ENCODE measurements at regions not wholly inside any gene's neighbourhood (a gene's known extent, or its start where the extent isn't known, plus 50 kb on each side); places are given as distances from the start of the nearest gene placed in this dataset.

- WGBS, 2 donors: 90 to 97% methylated on average over 1 of the region's 1 CpG
- intact Hi-C loops (cut with DNase I): no loop called here
Observed at GRCh38 chr6:19087296-19087695, 700.1 kb downstream of the RNF144B start.

DNA sequence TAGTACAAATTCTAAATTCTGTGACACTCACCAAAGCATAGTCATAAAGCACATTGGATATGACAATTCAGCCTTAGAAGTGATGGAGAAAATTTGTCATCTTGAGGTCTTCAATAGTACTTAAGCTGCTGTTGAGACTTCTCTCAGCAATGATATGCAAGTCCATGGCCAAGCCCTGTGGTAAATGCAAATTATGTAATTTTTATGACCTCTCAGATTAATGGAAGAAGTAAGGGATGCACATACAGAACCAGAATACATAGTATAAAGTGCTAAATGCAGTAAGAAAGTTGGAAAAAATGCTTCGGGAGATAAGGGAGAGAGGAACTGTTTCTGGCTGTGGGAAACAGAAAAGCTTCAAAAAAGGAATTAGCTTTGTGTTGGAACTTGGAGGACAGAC is 700.7 kb downstream of the RNF144B start:
- H3K27ac ChIP-seq: no peak overlapping the region
- no peaks in the 10 kb centered on the region for H3K36me3 ChIP-seq
- H3K4me1 ChIP-seq: no peaks in the 10 kb centered on the region
- TF ChIP-seq POLR2AphosphoS5 (IDR thresholded peaks at IDR 0.05) (no peak), CTCF (IDR thresholded peaks at IDR 0.05) (no peak), POLR2A (IDR thresholded peaks at IDR 0.05) (no peak), EP300 (IDR thresholded peaks at IDR 0.05) (no peak)
- no peaks in the 10 kb centered on the region for H3K9me3 ChIP-seq
- WGBS, 2 donors: 81 to 93% methylated on average over 1 of the region's 1 CpG
- intact Hi-C loops (cut with DNase I): no loop called here
- DNase-seq: no peak
- no peaks in the 10 kb centered on the region for H3K27me3 ChIP-seq
- no peak overlapping the region for H3K4me3 ChIP-seq

More at GRCh38 chr6:19087296-19087695, 700.1 kb downstream of the RNF144B start:
- no peak for TF ChIP-seq CTCF (IDR thresholded peaks at IDR 0.05)
- Histone ChIP-seq H3K27me3 (no peaks in the 10 kb centered on the region), H3K4me3 (no peak overlapping the region), H3K4me1 (no peaks in the 10 kb centered on the region), H3K9me3 (no peaks in the 10 kb centered on the region), H3K27ac (no peak overlapping the region), H3K36me3 (no peaks in the 10 kb centered on the region)
- no peak for DNase-seq

DNA sequence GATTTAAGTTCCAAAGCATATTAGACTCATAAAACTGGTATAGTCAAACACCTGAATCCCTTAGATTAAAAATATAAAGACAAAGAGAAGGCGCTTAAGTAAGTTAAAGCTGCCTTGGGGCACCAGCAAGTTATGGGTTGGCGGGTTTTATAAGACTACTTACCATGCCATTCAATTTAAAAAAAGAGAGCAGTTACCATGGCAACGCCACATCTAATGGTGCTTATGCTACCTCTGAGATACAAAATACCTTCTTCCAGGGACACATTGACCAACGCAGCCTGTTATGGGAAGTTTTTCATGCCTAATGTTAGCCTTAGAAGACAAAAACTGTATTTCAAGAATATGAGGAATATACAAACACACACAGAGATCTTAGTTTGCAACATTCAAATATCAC is 713.6 kb downstream of the RNF144B start:
- no peak overlapping the region for H3K4me3 ChIP-seq
- DNase-seq: no peak
- no peaks in the 10 kb centered on the region for H3K36me3 ChIP-seq
- H3K27ac ChIP-seq: no peak overlapping the region
- no peaks in the 10 kb centered on the region for H3K27me3 ChIP-seq
- H3K4me1 ChIP-seq: no peaks in the 10 kb centered on the region
- TF ChIP-seq POLR2A (IDR thresholded peaks at IDR 0.05) (no peak), CTCF (IDR thresholded peaks at IDR 0.05) (no peak), EP300 (IDR thresholded peaks at IDR 0.05) (no peak), POLR2AphosphoS5 (IDR thresholded peaks at IDR 0.05) (no peak)
- intact Hi-C loops (cut with DNase I): no loop called here
- 84 to 86% methylated on average over 4 of the region's 4 CpGs for WGBS, 2 donors
- peaks cover 0 to 2% (median 0%) of the 10 kb centered on the region in 4 donors for H3K9me3 ChIP-seq

GRCh38 chr6:19102936-19103335 is 715.8 kb downstream of the RNF144B start:
- H3K27me3 ChIP-seq: no peaks in the 10 kb centered on the region
- H3K4me3 ChIP-seq: no peak overlapping the region
- DNase-seq: no peak
- H3K9me3 ChIP-seq: peaks cover 0 to 4% (median 1%) of the 10 kb centered on the region in 4 donors
- no peaks in the 10 kb centered on the region for H3K4me1 ChIP-seq
- H3K36me3 ChIP-seq: no peaks in the 10 kb centered on the region
- TF ChIP-seq CTCF (IDR thresholded peaks at IDR 0.05): no peak
- no peak for TF ChIP-seq POLR2AphosphoS5 (IDR thresholded peaks at IDR 0.05)
- TF ChIP-seq POLR2A (IDR thresholded peaks at IDR 0.05): no peak
- TF ChIP-seq EP300 (IDR thresholded peaks at IDR 0.05): no peak
- WGBS, 2 donors: 72 to 74% methylated on average over 3 of the region's 3 CpGs
- intact Hi-C loops (cut with DNase I): no loop called here
- no peak overlapping the region for H3K27ac ChIP-seq

- H3K36me3 ChIP-seq: no peaks in the 10 kb centered on the region
- intact Hi-C loops (cut with DNase I): no loop called here
- DNase-seq: no peak
- no peak overlapping the region for H3K4me3 ChIP-seq
- TF ChIP-seq EP300 (IDR thresholded peaks at IDR 0.05) (no peak), POLR2AphosphoS5 (IDR thresholded peaks at IDR 0.05) (no peak), CTCF (IDR thresholded peaks at IDR 0.05) (no peak), POLR2A (IDR thresholded peaks at IDR 0.05) (no peak)
- H3K27me3 ChIP-seq: no peaks in the 10 kb centered on the region
- H3K4me1 ChIP-seq: no peaks in the 10 kb centered on the region
- no peak overlapping the region for H3K27ac ChIP-seq
- peaks cover 0 to 4% (median 1%) of the 10 kb centered on the region in 4 donors for H3K9me3 ChIP-seq
- WGBS, 2 donors: 85 to 94% methylated on average over 1 of the region's 1 CpG
Observed at GRCh38 chr6:19107468-19107867, 720.3 kb downstream of the RNF144B start.

All from sigmoid colon (tissue), 6 donors.